ENCODE measurements at regions not wholly inside any gene's neighbourhood (a gene's known extent, or its start where the extent isn't known, plus 50 kb on each side); places are given as distances from the start of the nearest gene placed in this dataset.

DNA sequence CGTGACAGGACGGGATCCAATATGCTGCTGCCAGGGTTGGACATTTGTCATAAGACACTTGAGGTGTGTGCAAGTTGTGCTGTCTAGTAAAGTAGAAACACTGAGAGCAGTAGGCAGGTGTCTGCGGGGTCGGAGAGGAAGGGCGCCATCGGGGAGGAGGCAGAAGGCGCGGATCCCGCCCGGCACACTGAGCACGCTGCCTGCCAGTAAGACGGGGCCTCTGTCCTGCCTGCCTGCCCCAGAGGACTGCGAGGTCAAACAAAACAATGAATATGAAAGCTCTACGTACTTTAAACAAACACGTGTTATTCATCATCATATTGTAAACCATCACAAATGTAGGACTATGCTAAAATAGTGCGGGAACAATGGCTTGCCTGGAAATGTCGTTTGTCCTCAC is 349.3 kb upstream of the SALL3 start:
- no peak for TF ChIP-seq EZH2phosphoT487 (IDR thresholded peaks at IDR 0.05; ENCODE audit: low read depth)
- TF ChIP-seq, protein P1, sequence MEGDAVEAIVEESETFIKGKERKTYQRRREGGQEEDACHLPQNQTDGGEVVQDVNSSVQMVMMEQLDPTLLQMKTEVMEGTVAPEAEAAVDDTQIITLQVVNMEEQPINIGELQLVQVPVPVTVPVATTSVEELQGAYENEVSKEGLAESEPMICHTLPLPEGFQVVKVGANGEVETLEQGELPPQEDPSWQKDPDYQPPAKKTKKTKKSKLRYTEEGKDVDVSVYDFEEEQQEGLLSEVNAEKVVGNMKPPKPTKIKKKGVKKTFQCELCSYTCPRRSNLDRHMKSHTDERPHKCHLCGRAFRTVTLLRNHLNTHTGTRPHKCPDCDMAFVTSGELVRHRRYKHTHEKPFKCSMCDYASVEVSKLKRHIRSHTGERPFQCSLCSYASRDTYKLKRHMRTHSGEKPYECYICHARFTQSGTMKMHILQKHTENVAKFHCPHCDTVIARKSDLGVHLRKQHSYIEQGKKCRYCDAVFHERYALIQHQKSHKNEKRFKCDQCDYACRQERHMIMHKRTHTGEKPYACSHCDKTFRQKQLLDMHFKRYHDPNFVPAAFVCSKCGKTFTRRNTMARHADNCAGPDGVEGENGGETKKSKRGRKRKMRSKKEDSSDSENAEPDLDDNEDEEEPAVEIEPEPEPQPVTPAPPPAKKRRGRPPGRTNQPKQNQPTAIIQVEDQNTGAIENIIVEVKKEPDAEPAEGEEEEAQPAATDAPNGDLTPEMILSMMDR (IDR thresholded peaks at IDR 0.05; ENCODE audit: low read depth, low read length), result no peak
